ENCODE measurements at regions not wholly inside any gene's neighbourhood (a gene's known extent, or its start where the extent isn't known, plus 50 kb on each side); places are given as distances from the start of the nearest gene placed in this dataset.

GRCh38 chr17:77893144-77894044 lies 65.1 kb upstream of the TNRC6C start:
- Histone ChIP-seq H3K36me3 (no peaks in the 10 kb centered on the region), H3K4me3 (no peak overlapping the region), H3K9me3 (no peaks in the 10 kb centered on the region), H3K27me3 (no peaks in the 10 kb centered on the region)
- DNase-seq = no peak

- DNase-seq = no peak
- H3K27me3 ChIP-seq = no peaks in the 10 kb centered on the region
- no peaks in the 10 kb centered on the region for H3K36me3 ChIP-seq
- H3K9me3 ChIP-seq = no peaks in the 10 kb centered on the region
- H3K4me3 ChIP-seq = no peak overlapping the region
Observed at GRCh38 chr17:77894126-77894956, 64.2 kb upstream of the TNRC6C start.

- H3K9me3 ChIP-seq = no peaks in the 10 kb centered on the region
- H3K27me3 ChIP-seq = 0 out of 2 replicates have a peak, but pooled peaks cover 2% of the 10 kb centered on the region
- H3K36me3 ChIP-seq = no peaks in the 10 kb centered on the region
- DNase-seq = no peak
- H3K4me3 ChIP-seq = no peak overlapping the region
Observed at GRCh38 chr17:77897741-77898301, 60.7 kb upstream of the TNRC6C start.

- Histone ChIP-seq H3K9me3 (no peaks in the 10 kb centered on the region), H3K27me3 (peaks cover 2% of the 10 kb centered on the region; the same call in 1 of the 2 replicates), H3K4me3 (no peak overlapping the region), H3K36me3 (no peaks in the 10 kb centered on the region)
- DNase-seq = no peak
Observed at GRCh38 chr17:77898521-77899434, 59.7 kb upstream of the TNRC6C start.

GRCh38 chr17:77899498-77899897 lies 59.0 kb upstream of the TNRC6C start:
- H3K9me3 ChIP-seq = no peaks in the 10 kb centered on the region
- no peak for DNase-seq
- H3K27me3 ChIP-seq = peaks cover 2% of the 10 kb centered on the region; the same call in 1 of the 2 replicates

GRCh38 chr17:77901481-77901880 lies 57.0 kb upstream of the TNRC6C start:
- no peak for DNase-seq
- Histone ChIP-seq H3K27me3 (peaks cover 6% of the 10 kb centered on the region; the same call in 1 of the 2 replicates), H3K36me3 (no peaks in the 10 kb centered on the region), H3K9me3 (no peaks in the 10 kb centered on the region), H3K4me3 (no peak overlapping the region)

More at GRCh38 chr17:77899498-77899897, 59.0 kb upstream of the TNRC6C start:
- Histone ChIP-seq H3K4me3 (no peak overlapping the region), H3K36me3 (no peaks in the 10 kb centered on the region)

GRCh38 chr17:77905266-77905665 lies 53.2 kb upstream of the TNRC6C start:
- no peaks in the 10 kb centered on the region for H3K9me3 ChIP-seq
- no peak overlapping the region for H3K4me3 ChIP-seq
- DNase-seq = no peak
- no peaks in the 10 kb centered on the region for H3K36me3 ChIP-seq
- H3K27me3 ChIP-seq = peaks cover 20% of the 10 kb centered on the region

- DNase-seq = no peak
- Histone ChIP-seq H3K36me3 (no peaks in the 10 kb centered on the region), H3K9me3 (peaks cover 3% of the 10 kb centered on the region; the same call in 1 of the 2 replicates), H3K4me3 (no peak overlapping the region), H3K27me3 (peaks cover 23% of the 10 kb centered on the region)
Observed at GRCh38 chr17:77905766-77906165, 52.7 kb upstream of the TNRC6C start.

- peaks cover 29% of the 10 kb centered on the region for H3K27me3 ChIP-seq
- no peak for DNase-seq
- H3K4me3 ChIP-seq = no peak overlapping the region
- no peaks in the 10 kb centered on the region for H3K36me3 ChIP-seq
- peaks cover 3% of the 10 kb centered on the region; the same call in 1 of the 2 replicates for H3K9me3 ChIP-seq
Observed at GRCh38 chr17:77906377-77906871, 52.1 kb upstream of the TNRC6C start.

- H3K9me3 ChIP-seq = peaks cover 3% of the 10 kb centered on the region; the same call in 1 of the 2 replicates
- H3K36me3 ChIP-seq = no peaks in the 10 kb centered on the region
- DNase-seq = no peak
- H3K4me3 ChIP-seq = no peak overlapping the region
- H3K27me3 ChIP-seq = peaks cover 32% of the 10 kb centered on the region
Observed at GRCh38 chr17:77907497-77908461, 50.7 kb upstream of the TNRC6C start.

GRCh38 chr17:77908501-77908900 lies 50.0 kb upstream of the TNRC6C start:
- Histone ChIP-seq H3K36me3 (no peaks in the 10 kb centered on the region), H3K9me3 (peaks cover 3% of the 10 kb centered on the region; the same call in 1 of the 2 replicates), H3K27me3 (peaks cover 32% of the 10 kb centered on the region), H3K4me3 (no peak overlapping the region)
- no peak for DNase-seq

All from MG63 (cell line).